ENCODE measurements at regions not wholly inside any gene's neighbourhood (a gene's known extent, or its start where the extent isn't known, plus 50 kb on each side); places are given as distances from the start of the nearest gene placed in this dataset.

DNA sequence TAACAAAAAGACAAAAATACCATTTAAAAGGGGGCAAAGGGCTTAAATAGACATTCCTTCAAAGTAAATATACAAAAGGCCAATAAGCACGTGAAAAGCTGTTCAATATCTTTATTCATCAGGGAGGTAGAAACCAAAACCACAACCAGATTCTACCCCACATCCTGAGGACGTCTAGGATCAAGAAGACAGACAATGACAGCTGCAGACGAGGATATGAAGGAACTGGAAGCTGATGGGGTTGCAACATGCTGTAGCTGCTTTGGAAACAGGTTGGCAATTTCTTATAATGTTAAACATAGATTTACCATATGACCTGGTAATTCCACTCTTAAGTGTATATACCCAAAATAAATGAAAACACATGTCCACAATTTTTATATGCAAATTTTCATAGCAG lies 85.1 kb upstream of the C14orf180 start:
- WGBS, 2 donors = 49 to 51% methylated on average over 3 of the region's 3 CpGs

DNA sequence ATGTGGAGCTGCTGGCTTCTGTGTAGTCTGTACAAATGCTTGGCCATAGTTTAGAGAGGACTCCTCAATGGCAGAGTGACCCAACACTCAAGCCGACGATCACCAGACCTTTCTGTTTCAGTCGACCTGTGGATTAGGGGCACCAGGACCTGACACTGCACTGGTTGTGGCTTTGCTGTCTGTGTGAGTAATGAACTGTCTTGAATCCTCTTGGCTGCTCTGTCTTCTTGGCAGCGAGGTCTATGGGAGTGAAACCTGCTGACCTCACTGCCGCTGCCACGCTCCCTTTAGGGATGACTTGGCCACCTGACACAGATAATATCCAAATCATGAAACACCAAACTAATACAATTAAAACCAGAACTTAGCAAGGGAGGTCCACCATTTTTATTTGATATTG lies 83.5 kb upstream of the C14orf180 start:
- TF ChIP-seq, protein P1, sequence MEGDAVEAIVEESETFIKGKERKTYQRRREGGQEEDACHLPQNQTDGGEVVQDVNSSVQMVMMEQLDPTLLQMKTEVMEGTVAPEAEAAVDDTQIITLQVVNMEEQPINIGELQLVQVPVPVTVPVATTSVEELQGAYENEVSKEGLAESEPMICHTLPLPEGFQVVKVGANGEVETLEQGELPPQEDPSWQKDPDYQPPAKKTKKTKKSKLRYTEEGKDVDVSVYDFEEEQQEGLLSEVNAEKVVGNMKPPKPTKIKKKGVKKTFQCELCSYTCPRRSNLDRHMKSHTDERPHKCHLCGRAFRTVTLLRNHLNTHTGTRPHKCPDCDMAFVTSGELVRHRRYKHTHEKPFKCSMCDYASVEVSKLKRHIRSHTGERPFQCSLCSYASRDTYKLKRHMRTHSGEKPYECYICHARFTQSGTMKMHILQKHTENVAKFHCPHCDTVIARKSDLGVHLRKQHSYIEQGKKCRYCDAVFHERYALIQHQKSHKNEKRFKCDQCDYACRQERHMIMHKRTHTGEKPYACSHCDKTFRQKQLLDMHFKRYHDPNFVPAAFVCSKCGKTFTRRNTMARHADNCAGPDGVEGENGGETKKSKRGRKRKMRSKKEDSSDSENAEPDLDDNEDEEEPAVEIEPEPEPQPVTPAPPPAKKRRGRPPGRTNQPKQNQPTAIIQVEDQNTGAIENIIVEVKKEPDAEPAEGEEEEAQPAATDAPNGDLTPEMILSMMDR (IDR thresholded peaks at IDR 0.05) = no peak
- H3K27me3 ChIP-seq = no peaks in the 10 kb centered on the region
- H3K4me1 ChIP-seq = no peaks in the 10 kb centered on the region
- H3K4me3 ChIP-seq = no peak overlapping the region
- H3K27ac ChIP-seq = no peak overlapping the region
- 61 to 70% methylated on average over 6 of the region's 6 CpGs for WGBS, 2 donors
- H3K36me3 ChIP-seq = no peaks in the 10 kb centered on the region
- ATAC-seq (no peak), DNase-seq (no peak)
- peaks cover 0 to 28% (median 11%) of the 10 kb centered on the region in 11 donors for H3K9me3 ChIP-seq
- intact Hi-C loops (cut with DNase I) = no loop called here

More for the DNA sequence above, 85.1 kb upstream of the C14orf180 start:
- TF ChIP-seq, protein P1 (IDR thresholded peaks at IDR 0.05) = no peak
- Histone ChIP-seq H3K27me3 (no peaks in the 10 kb centered on the region), H3K4me3 (no peak overlapping the region), H3K9me3 (peaks cover 0 to 28% (median 11%) of the 10 kb centered on the region in 11 donors), H3K36me3 (no peaks in the 10 kb centered on the region), H3K4me1 (no peaks in the 10 kb centered on the region), H3K27ac (no peak overlapping the region)
- intact Hi-C loops (cut with DNase I) = no loop called here
- no peak for ATAC-seq
- no peak for DNase-seq

DNA sequence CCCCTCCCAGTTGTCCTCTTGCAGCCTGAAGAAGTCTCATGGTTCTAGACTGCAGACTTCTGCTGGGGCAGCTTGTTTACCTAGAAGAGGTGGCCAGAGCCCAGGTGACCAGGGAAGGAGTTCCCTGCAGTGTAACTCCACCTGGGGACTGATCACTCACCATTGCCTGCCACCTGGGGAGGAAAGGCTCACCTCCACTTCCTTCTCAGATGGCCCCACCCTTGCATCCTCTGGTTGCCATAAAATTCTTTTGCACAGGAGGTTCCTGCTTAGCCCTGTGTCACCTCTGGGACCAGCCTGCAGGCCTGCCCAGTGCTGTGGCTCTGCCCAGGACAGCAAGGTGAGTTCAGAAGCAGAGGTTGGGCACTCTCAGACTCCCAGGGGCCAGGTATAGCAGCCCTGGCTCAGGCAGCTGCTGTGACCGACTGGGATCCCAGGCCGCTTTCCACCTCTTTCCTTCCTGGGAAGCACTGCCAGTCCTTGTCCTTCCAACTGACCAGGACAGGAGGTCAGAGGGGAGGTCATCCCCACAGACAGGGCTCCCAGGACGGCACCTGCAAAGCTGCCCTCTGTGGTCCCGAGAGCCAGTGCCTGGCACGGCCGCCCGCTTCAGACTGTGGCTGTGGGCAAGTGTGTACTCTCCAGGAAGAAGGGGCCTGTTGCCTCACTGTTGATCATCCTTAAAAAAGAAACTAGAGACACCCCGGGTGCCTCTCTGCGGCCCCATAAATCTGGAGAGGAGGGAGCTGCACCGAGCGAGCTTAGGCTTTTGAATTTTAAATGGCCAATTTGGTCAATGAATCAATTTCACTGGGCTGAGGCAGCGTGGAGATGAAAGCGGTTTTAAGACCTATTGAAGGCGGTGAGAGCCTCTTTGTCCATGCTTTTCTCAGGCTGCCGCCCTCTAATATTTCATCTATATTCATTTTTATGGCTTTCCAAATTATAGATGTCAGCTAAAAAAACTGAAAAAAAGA lies 79.5 kb upstream of the C14orf180 start:
- Histone ChIP-seq H3K4me1 (no peaks in the 10 kb centered on the region), H3K4me3 (no peak overlapping the region), H3K9me3 (peaks cover 0 to 46% (median 21%) of the 10 kb centered on the region in 11 donors), H3K27ac (no peak overlapping the region), H3K36me3 (no peaks in the 10 kb centered on the region), H3K27me3 (peaks cover 0 to 3% (median 0%) of the 10 kb centered on the region in 7 donors)
- no peak for ATAC-seq
- TF ChIP-seq, protein P1 (IDR thresholded peaks at IDR 0.05) = no peak
- intact Hi-C loops (cut with DNase I) = no loop called here
- no peak for DNase-seq
- WGBS, 2 donors = 82 to 85% methylated on average over 15 of the region's 15 CpGs

- Histone ChIP-seq H3K4me3 (no peak overlapping the region), H3K27me3 (peaks cover 0 to 7% (median 0%) of the 10 kb centered on the region in 7 donors), H3K4me1 (no peaks in the 10 kb centered on the region), H3K36me3 (no peaks in the 10 kb centered on the region), H3K9me3 (peaks cover 0 to 33% (median 15%) of the 10 kb centered on the region in 11 donors), H3K27ac (no peak overlapping the region)
- WGBS, 2 donors = 89 to 90% methylated on average over 1 of the region's 1 CpG
- no peak for ATAC-seq
- intact Hi-C loops (cut with DNase I) = no loop called here
- TF ChIP-seq, protein P1 (IDR thresholded peaks at IDR 0.05) = no peak
- no peak for DNase-seq
These were observed 77.5 kb upstream of the C14orf180 start for GRCh38 chr14:104502060-104502459.

Data from heart right ventricle (tissue), 16 donors.